ENCODE measurements at regions not wholly inside any gene's neighbourhood (a gene's known extent, or its start where the extent isn't known, plus 50 kb on each side); places are given as distances from the start of the nearest gene placed in this dataset.

- no peak for TF ChIP-seq CTCF (IDR thresholded peaks at IDR 0.05; ENCODE audit: low read length)
- no peak for TF ChIP-seq EZH2 (IDR thresholded peaks at IDR 0.05; ENCODE audit: borderline replicate concordance, low read length)
These were observed 340.9 kb downstream of the PRL start for GRCh38 chr6:21955951-21956350.

Data from OCI-LY1 (cell line).